ENCODE measurements at regions not wholly inside any gene's neighbourhood (a gene's known extent, or its start where the extent isn't known, plus 50 kb on each side); places are given as distances from the start of the nearest gene placed in this dataset.

DNA sequence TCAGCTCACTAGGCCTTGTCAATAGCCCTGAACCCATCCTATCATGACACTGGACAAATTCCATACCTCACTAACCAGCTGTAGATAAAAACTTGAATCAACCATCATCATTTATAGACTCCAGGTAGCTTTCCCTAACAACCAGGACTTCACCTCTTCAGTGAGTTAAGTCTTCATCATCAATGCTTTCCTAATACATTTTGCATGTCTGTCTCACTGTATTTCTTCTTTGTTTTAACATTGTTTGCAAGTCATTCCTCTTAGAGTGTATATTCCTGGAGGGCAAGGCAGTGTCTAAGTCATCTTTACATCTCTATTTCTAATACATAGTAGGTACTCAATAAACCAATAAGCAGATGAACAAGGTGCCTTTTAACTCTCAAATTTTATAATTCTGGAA, 123.4 kb upstream of the RFC3 start:
- Histone ChIP-seq H3K36me3 (ENCODE audit: control insufficient read depth, insufficient read depth, low read length) (no peaks in the 10 kb centered on the region), H3K27me3 (ENCODE audit: insufficient read depth, low read length, poor library complexity) (no peaks in the 10 kb centered on the region), H3K27ac (ENCODE audit: low read depth, low read length) (no peak overlapping the region), H4K8ac (ENCODE audit: low read depth, low read length) (no peak overlapping the region), H3K4me1 (ENCODE audit: control insufficient read depth, low read depth, low read length) (no peaks in the 10 kb centered on the region), H3K56ac (ENCODE audit: low read length) (no peak overlapping the region), H3K4ac (ENCODE audit: low read depth, low read length) (no peak overlapping the region), H3K9ac (ENCODE audit: low read length) (no peak overlapping the region), H3K23ac (ENCODE audit: low read length) (no peak overlapping the region), H2BK15ac (replicated peaks; ENCODE audit: low read depth) (no peak overlapping the region), H2BK120ac (ENCODE audit: low read depth, low read length) (no peak overlapping the region), H3K79me2 (ENCODE audit: control insufficient read depth, insufficient read depth, low read length) (no peaks in the 10 kb centered on the region), H2AK5ac (ENCODE audit: low read length) (no peak overlapping the region), H3K4me3 (ENCODE audit: low read length) (no peak overlapping the region), H3K79me1 (ENCODE audit: low read length) (no peaks in the 10 kb centered on the region), H2BK5ac (ENCODE audit: low read length) (no peak overlapping the region), H3K4me2 (ENCODE audit: low read length) (no peak overlapping the region), H4K5ac (ENCODE audit: low read length) (no peak overlapping the region), H3K18ac (ENCODE audit: low read length) (no peak overlapping the region)
- no peak for DNase-seq

DNA sequence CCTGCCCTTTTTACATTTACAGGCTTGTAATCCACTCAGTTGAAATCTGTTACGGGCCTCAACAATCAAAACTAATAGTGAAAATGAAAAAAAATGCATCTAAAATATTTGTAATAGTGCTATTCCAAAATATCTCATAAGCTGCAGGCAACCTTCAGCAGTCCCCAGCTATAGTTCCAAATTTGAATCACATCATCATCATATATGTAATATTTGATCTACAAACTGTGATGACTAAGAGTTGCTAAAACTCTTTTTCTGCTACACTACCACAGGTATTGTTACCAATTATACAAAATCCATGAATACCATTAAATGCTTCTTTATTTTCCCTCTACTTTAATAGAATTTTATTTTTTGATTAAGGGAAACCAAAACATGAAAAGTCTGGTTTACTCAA, 121.4 kb upstream of the RFC3 start:
- Histone ChIP-seq H4K5ac (ENCODE audit: low read length) (no peak overlapping the region), H3K18ac (ENCODE audit: low read length) (no peak overlapping the region), H2BK5ac (ENCODE audit: low read length) (no peak overlapping the region), H3K4me2 (ENCODE audit: low read length) (no peak overlapping the region), H3K23ac (ENCODE audit: low read length) (no peak overlapping the region), H3K27ac (ENCODE audit: low read depth, low read length) (no peak overlapping the region), H3K56ac (ENCODE audit: low read length) (no peak overlapping the region), H3K9ac (ENCODE audit: low read length) (no peak overlapping the region), H3K4me1 (ENCODE audit: control insufficient read depth, low read depth, low read length) (no peaks in the 10 kb centered on the region), H3K4ac (ENCODE audit: low read depth, low read length) (no peak overlapping the region), H2AK5ac (ENCODE audit: low read length) (no peak overlapping the region), H2BK120ac (ENCODE audit: low read depth, low read length) (no peak overlapping the region), H2BK15ac (replicated peaks; ENCODE audit: low read depth) (no peak overlapping the region), H3K79me2 (ENCODE audit: control insufficient read depth, insufficient read depth, low read length) (no peaks in the 10 kb centered on the region), H3K27me3 (ENCODE audit: insufficient read depth, low read length, poor library complexity) (no peaks in the 10 kb centered on the region), H3K79me1 (ENCODE audit: low read length) (no peaks in the 10 kb centered on the region), H3K4me3 (ENCODE audit: low read length) (no peak overlapping the region), H3K36me3 (ENCODE audit: control insufficient read depth, insufficient read depth, low read length) (no peaks in the 10 kb centered on the region), H4K8ac (ENCODE audit: low read depth, low read length) (no peak overlapping the region)
- no peak for DNase-seq
- WGBS (ENCODE audit: extremely low coverage, insufficient coverage, low lambda C conversion rate), result no CpG with 5 or more reads among the region's 1 CpG

DNA sequence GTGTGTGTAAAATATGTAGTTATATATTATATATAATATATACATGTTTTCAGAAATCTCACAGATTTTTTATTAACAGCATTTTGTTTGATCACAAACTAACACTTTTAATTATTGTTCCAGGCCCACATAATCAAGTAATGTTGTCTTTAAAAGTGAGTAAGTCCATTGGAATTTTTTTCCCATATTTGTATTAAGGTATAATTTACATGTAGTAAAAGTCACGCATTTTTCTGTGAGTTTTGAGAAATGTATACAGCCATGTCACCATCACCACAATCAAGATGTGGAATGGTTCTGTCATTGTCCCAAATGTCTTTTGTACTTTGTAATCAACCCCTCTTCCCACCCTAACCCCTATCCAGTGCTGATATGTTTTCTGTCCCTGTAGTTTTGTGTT, 120.0 kb upstream of the RFC3 start:
- no peak overlapping the region for H3K4ac ChIP-seq (ENCODE audit: low read depth, low read length)

DNA sequence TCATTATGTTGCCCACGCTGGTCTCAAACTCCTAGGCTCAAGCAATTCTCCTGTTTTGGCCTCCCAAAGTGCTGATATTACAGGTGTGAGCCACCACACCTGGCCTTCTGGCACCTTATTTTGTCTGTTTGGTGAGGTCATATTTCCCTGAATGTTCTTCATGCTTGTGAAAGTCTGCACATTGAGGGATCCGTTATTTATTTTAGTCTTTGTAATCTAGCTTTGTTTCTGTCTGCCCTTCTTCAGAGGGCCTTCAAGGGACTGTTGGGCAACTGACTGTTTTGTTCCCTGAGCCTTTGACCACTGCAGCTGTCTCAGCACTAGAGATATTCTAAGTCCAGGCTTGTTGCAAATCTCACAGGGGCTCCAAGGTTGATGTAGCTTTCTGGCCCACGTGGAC, 110.5 kb upstream of the RFC3 start:
- Histone ChIP-seq H3K27ac (ENCODE audit: low read depth, low read length) (no peak overlapping the region), H3K18ac (ENCODE audit: low read length) (no peak overlapping the region), H2BK120ac (ENCODE audit: low read depth, low read length) (no peak overlapping the region), H2BK5ac (ENCODE audit: low read length) (no peak overlapping the region), H3K4me1 (ENCODE audit: control insufficient read depth, low read depth, low read length) (no peaks in the 10 kb centered on the region), H4K5ac (ENCODE audit: low read length) (no peak overlapping the region), H3K36me3 (ENCODE audit: control insufficient read depth, insufficient read depth, low read length) (no peaks in the 10 kb centered on the region), H3K23ac (ENCODE audit: low read length) (no peak overlapping the region), H3K9ac (ENCODE audit: low read length) (no peak overlapping the region), H4K8ac (ENCODE audit: low read depth, low read length) (no peak overlapping the region), H3K4me2 (ENCODE audit: low read length) (no peak overlapping the region), H3K4ac (ENCODE audit: low read depth, low read length) (no peak overlapping the region), H2AK5ac (ENCODE audit: low read length) (no peak overlapping the region), H3K27me3 (ENCODE audit: insufficient read depth, low read length, poor library complexity) (no peaks in the 10 kb centered on the region), H2BK15ac (replicated peaks; ENCODE audit: low read depth) (no peak overlapping the region), H3K56ac (ENCODE audit: low read length) (no peak overlapping the region), H3K4me3 (ENCODE audit: low read length) (no peak overlapping the region), H3K79me1 (ENCODE audit: low read length) (no peaks in the 10 kb centered on the region), H3K79me2 (ENCODE audit: control insufficient read depth, insufficient read depth, low read length) (no peaks in the 10 kb centered on the region)
- no peak for DNase-seq
- WGBS (ENCODE audit: extremely low coverage, insufficient coverage, low lambda C conversion rate), result no CpG with 5 or more reads among the region's 3 CpGs

More for the DNA sequence above, 120.0 kb upstream of the RFC3 start:
- no peak overlapping the region for H3K4me3 ChIP-seq (ENCODE audit: low read length)
- no peaks in the 10 kb centered on the region for H3K4me1 ChIP-seq (ENCODE audit: control insufficient read depth, low read depth, low read length)
- no peak overlapping the region for H2BK5ac ChIP-seq (ENCODE audit: low read length)
- H3K23ac ChIP-seq (ENCODE audit: low read length), result no peak overlapping the region
- no peak overlapping the region for H3K4me2 ChIP-seq (ENCODE audit: low read length)
- no peaks in the 10 kb centered on the region for H3K79me2 ChIP-seq (ENCODE audit: control insufficient read depth, insufficient read depth, low read length)
- no peak overlapping the region for H2BK120ac ChIP-seq (ENCODE audit: low read depth, low read length)
- DNase-seq, result no peak
- H2BK15ac ChIP-seq (replicated peaks; ENCODE audit: low read depth), result no peak overlapping the region
- no peak overlapping the region for H3K56ac ChIP-seq (ENCODE audit: low read length)
- H3K27ac ChIP-seq (ENCODE audit: low read depth, low read length), result no peak overlapping the region
- no peaks in the 10 kb centered on the region for H3K36me3 ChIP-seq (ENCODE audit: control insufficient read depth, insufficient read depth, low read length)
- no peak overlapping the region for H3K9ac ChIP-seq (ENCODE audit: low read length)
- no peaks in the 10 kb centered on the region for H3K79me1 ChIP-seq (ENCODE audit: low read length)
- no peak overlapping the region for H3K18ac ChIP-seq (ENCODE audit: low read length)
- no peak overlapping the region for H4K8ac ChIP-seq (ENCODE audit: low read depth, low read length)
- no peak overlapping the region for H2AK5ac ChIP-seq (ENCODE audit: low read length)
- WGBS (ENCODE audit: extremely low coverage, insufficient coverage, low lambda C conversion rate), result no CpG with 5 or more reads among the region's 1 CpG
- H3K27me3 ChIP-seq (ENCODE audit: insufficient read depth, low read length, poor library complexity), result no peaks in the 10 kb centered on the region
- H4K5ac ChIP-seq (ENCODE audit: low read length), result no peak overlapping the region

DNA sequence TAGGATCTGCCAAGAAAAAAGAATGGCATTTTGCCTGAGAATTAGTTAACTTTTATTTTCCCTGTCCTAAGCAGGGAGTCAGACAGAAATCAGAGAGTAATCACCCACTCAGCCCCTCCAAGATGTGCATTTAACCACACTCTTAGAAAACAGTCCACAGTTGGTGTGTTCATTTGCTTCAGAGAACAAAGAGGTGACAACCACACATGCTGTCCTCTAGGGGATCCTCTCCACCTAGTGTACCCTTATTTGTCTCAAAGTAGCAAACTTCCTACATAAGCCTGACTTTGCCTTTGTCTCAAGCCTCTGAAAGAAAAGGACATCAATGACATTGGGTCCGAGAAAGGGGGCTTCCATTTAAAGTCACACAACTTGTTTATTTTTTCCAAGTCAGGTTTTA, 107.0 kb upstream of the RFC3 start:
- H2BK5ac ChIP-seq (ENCODE audit: low read length), result no peak overlapping the region
- no peak overlapping the region for H3K27ac ChIP-seq (ENCODE audit: low read depth, low read length)
- no peak overlapping the region for H3K23ac ChIP-seq (ENCODE audit: low read length)
- no peaks in the 10 kb centered on the region for H3K79me1 ChIP-seq (ENCODE audit: low read length)
- no peak overlapping the region for H3K4me2 ChIP-seq (ENCODE audit: low read length)
- no peaks in the 10 kb centered on the region for H3K79me2 ChIP-seq (ENCODE audit: control insufficient read depth, insufficient read depth, low read length)
- DNase-seq, result peak; percentile 11
- no peak overlapping the region for H2BK120ac ChIP-seq (ENCODE audit: low read depth, low read length)
- H3K4me3 ChIP-seq (ENCODE audit: low read length), result no peak overlapping the region
- no peak overlapping the region for H2AK5ac ChIP-seq (ENCODE audit: low read length)
- no peak overlapping the region for H4K8ac ChIP-seq (ENCODE audit: low read depth, low read length)
- H3K56ac ChIP-seq (ENCODE audit: low read length), result no peak overlapping the region
- no peak overlapping the region for H3K4ac ChIP-seq (ENCODE audit: low read depth, low read length)
- H3K36me3 ChIP-seq (ENCODE audit: control insufficient read depth, insufficient read depth, low read length), result no peaks in the 10 kb centered on the region
- H3K18ac ChIP-seq (ENCODE audit: low read length), result no peak overlapping the region
- WGBS (ENCODE audit: extremely low coverage, insufficient coverage, low lambda C conversion rate), result no CpG with 5 or more reads among the region's 1 CpG
- no peak overlapping the region for H3K9ac ChIP-seq (ENCODE audit: low read length)
- H4K5ac ChIP-seq (ENCODE audit: low read length), result no peak overlapping the region
- H3K27me3 ChIP-seq (ENCODE audit: insufficient read depth, low read length, poor library complexity), result no peaks in the 10 kb centered on the region
- no peak overlapping the region for H2BK15ac ChIP-seq (replicated peaks; ENCODE audit: low read depth)
- no peaks in the 10 kb centered on the region for H3K4me1 ChIP-seq (ENCODE audit: control insufficient read depth, low read depth, low read length)

DNA sequence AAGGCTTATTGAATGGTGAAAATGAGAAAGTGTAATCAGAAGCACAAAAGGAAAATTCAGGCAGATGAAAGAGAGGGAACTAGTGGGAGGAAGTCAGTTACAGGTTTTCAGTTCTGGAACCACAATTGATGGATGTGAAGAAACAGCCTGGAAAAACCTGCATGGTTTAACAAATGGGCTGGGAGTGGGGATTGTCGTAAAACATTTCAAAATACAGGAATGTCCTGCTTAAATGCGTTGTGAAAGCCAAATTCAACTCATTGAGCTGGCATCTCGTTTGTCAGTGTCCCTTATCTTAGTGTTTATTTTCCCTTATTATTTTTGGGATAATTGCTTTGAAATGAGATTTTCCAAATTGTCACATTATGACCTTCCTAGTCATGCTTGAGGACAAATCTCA, 106.5 kb upstream of the RFC3 start:
- no peak overlapping the region for H2BK120ac ChIP-seq (ENCODE audit: low read depth, low read length)
- H3K23ac ChIP-seq (ENCODE audit: low read length), result no peak overlapping the region
- H3K4me2 ChIP-seq (ENCODE audit: low read length), result no peak overlapping the region
- H3K56ac ChIP-seq (ENCODE audit: low read length), result no peak overlapping the region
- H3K9ac ChIP-seq (ENCODE audit: low read length), result no peak overlapping the region
- no peak overlapping the region for H3K4me3 ChIP-seq (ENCODE audit: low read length)
- no peak overlapping the region for H3K18ac ChIP-seq (ENCODE audit: low read length)
- no peaks in the 10 kb centered on the region for H3K4me1 ChIP-seq (ENCODE audit: control insufficient read depth, low read depth, low read length)
- H2BK15ac ChIP-seq (replicated peaks; ENCODE audit: low read depth), result no peak overlapping the region
- H3K27me3 ChIP-seq (ENCODE audit: insufficient read depth, low read length, poor library complexity), result no peaks in the 10 kb centered on the region
- DNase-seq, result no peak
- H3K36me3 ChIP-seq (ENCODE audit: control insufficient read depth, insufficient read depth, low read length), result no peaks in the 10 kb centered on the region
- no peaks in the 10 kb centered on the region for H3K79me2 ChIP-seq (ENCODE audit: control insufficient read depth, insufficient read depth, low read length)
- no peaks in the 10 kb centered on the region for H3K79me1 ChIP-seq (ENCODE audit: low read length)
- no peak overlapping the region for H2AK5ac ChIP-seq (ENCODE audit: low read length)
- no peak overlapping the region for H4K8ac ChIP-seq (ENCODE audit: low read depth, low read length)
- no CpG with 5 or more reads among the region's 3 CpGs for WGBS (ENCODE audit: extremely low coverage, insufficient coverage, low lambda C conversion rate)
- H3K27ac ChIP-seq (ENCODE audit: low read depth, low read length), result no peak overlapping the region
- no peak overlapping the region for H2BK5ac ChIP-seq (ENCODE audit: low read length)
- no peak overlapping the region for H3K4ac ChIP-seq (ENCODE audit: low read depth, low read length)
- H4K5ac ChIP-seq (ENCODE audit: low read length), result no peak overlapping the region
